Caco-2 (cell line): ENCODE measurements at regions not wholly inside any gene's neighbourhood (a gene's known extent, or its start where the extent isn't known, plus 50 kb on each side); places are given as distances from the start of the nearest gene placed in this dataset.
"Not testable (repeated sequence)": the region's sequence is repeated elsewhere in the genome, so short reads cannot be mapped to it uniquely, and the experiment has no call there.

Experiments
- BruUV-seq: library from RNA; stranded (reverse); fragments of 400-500 nt; replicated peaks from 2 replicates; lab custom pipeline; 2021; lab: Mats Ljungman, UMichigan
- CTCF ChIA-PET: fragments of 300-600 bp; sonication (Branson Sonifier 250); formaldehyde crosslinking; loops from one replicate; lab custom pipeline; 2022; ENCODE audit warnings: antibody characterized with exemption; lab: Charles Lee
- POLR2A ChIA-PET: fragments of 300-600 bp; sonication (Branson Sonifier 250); formaldehyde crosslinking; loops from one replicate; lab custom pipeline; 2022; ENCODE audit warnings: antibody characterized with exemption; lab: Charles Lee
- DNase-seq, 2 experiments: peaks; one replicate each; pipeline versions ENCODE4 v3.0.0 to v3.0.0-alpha.2; 2020 to 2022
- H3K27me3 ChIP-seq: replicated peaks from 2 replicates; pipeline ENCODE4 v1.6.0; 2011; ENCODE audit warnings: low read length; ENCODE audit not compliant: control insufficient read depth, insufficient read depth
- H3K36me3 ChIP-seq: 2 replicates; pipeline ENCODE4 v1.5.1; 2011; ENCODE audit warnings: low read length; ENCODE audit not compliant: control insufficient read depth, insufficient read depth
- H3K4me1 ChIP-seq: fragments of 250-450 bp; sonication (Bioruptor Pico); 2 replicates; pipeline ENCODE4 v1.5.1; 2020; ENCODE audit warnings: mild to moderate bottlenecking
- H3K4me3 ChIP-seq: 2 replicates; pipeline ENCODE4 v1.5.1; 2011; ENCODE audit warnings: low read depth, mild to moderate bottlenecking, control low read depth, low read length
- H3K9me3 ChIP-seq: fragments of 250-450 bp; sonication (Bioruptor Pico); 2 replicates; pipeline ENCODE4 v1.5.1; 2020; ENCODE audit warnings: mild to moderate bottlenecking, moderate library complexity
- H3K27ac Mint-ChIP-seq: one replicate; pipeline ENCODE4 v1.8.0; 2022; ENCODE audit warnings: mixed read lengths; ENCODE audit not compliant: unreplicated experiment
- H3K27me3 Mint-ChIP-seq: one replicate; pipeline ENCODE4 v1.8.0; 2022; ENCODE audit warnings: mixed read lengths; ENCODE audit not compliant: insufficient read depth, unreplicated experiment
- H3K36me3 Mint-ChIP-seq: one replicate; pipeline ENCODE4 v1.8.0; 2022; ENCODE audit warnings: mild to moderate bottlenecking, mixed read lengths; ENCODE audit not compliant: insufficient read depth, unreplicated experiment
- H3K4me1 Mint-ChIP-seq: one replicate; pipeline ENCODE4 v1.8.0; 2022; ENCODE audit warnings: low read depth, mixed read lengths; ENCODE audit not compliant: unreplicated experiment
- H3K4me3 Mint-ChIP-seq: one replicate; pipeline ENCODE4 v1.8.0; 2022; ENCODE audit warnings: mild to moderate bottlenecking, moderate library complexity, mixed read lengths; ENCODE audit not compliant: unreplicated experiment
- H3K9me3 Mint-ChIP-seq: one replicate; pipeline ENCODE4 v1.8.0; 2022; ENCODE audit warnings: mixed read lengths; ENCODE audit not compliant: unreplicated experiment
- intact Hi-C: fragments of 100-400 bp; cut with micrococcal nuclease; formaldehyde crosslinking; loops from one replicate; pipeline ENCODE4 v1.10.0; 2022; ENCODE audit not compliant: unreplicated experiment
- TF ChIP-seq, protein P1 (sequence below), 2 experiments: fragments of 200-600 bp in 1 of 2; IDR thresholded peaks; 1 replicate in 1 of 2; 2 replicates in 1 of 2; pipeline versions ENCODE4 v1.5.1 to v1.8.0; 2011 to 2022; ENCODE audit warnings: antibody characterized with exemption in 1 of 2, control low read depth in 1 of 2, inconsistent platforms in 1 of 2, low read depth in 1 of 2, low read length in 1 of 2, mild to moderate bottlenecking in 1 of 2, moderate library complexity in 1 of 2; ENCODE audit not compliant: insufficient read depth in 1 of 2, severe bottlenecking in 1 of 2, unreplicated experiment in 1 of 2

- POLR2A ChIA-PET: no interaction called here
- no TSS peak for BruUV-seq
- Histone ChIP-seq H3K36me3 (no peaks in the 10 kb centered on the region), H3K9me3 (no peaks in the 10 kb centered on the region), H3K4me1 (peaks cover 22% of the 10 kb centered on the region), H3K4me3 (no peak overlapping the region), H3K27me3 (no peaks in the 10 kb centered on the region)
- Mint-ChIP-seq H3K27ac (no peak overlapping the region), H3K27me3 (no peaks in the 10 kb centered on the region), H3K4me1 (peaks cover 9% of the 10 kb centered on the region), H3K4me3 (no peak overlapping the region), H3K9me3 (no peaks in the 10 kb centered on the region), H3K36me3 (no peaks in the 10 kb centered on the region)
- DNase-seq: no peak
- CTCF ChIA-PET: no interaction called here
- TF ChIP-seq, protein P1, sequence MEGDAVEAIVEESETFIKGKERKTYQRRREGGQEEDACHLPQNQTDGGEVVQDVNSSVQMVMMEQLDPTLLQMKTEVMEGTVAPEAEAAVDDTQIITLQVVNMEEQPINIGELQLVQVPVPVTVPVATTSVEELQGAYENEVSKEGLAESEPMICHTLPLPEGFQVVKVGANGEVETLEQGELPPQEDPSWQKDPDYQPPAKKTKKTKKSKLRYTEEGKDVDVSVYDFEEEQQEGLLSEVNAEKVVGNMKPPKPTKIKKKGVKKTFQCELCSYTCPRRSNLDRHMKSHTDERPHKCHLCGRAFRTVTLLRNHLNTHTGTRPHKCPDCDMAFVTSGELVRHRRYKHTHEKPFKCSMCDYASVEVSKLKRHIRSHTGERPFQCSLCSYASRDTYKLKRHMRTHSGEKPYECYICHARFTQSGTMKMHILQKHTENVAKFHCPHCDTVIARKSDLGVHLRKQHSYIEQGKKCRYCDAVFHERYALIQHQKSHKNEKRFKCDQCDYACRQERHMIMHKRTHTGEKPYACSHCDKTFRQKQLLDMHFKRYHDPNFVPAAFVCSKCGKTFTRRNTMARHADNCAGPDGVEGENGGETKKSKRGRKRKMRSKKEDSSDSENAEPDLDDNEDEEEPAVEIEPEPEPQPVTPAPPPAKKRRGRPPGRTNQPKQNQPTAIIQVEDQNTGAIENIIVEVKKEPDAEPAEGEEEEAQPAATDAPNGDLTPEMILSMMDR (IDR thresholded peaks at IDR 0.05; ENCODE audit: insufficient read depth in 1 of 2, low read depth in 1 of 2, low read length in 1 of 2, severe bottlenecking in 1 of 2, unreplicated experiment in 1 of 2): no peak
- intact Hi-C loops: no loop called here
Observed at GRCh38 chr3:110436209-110436608, 635.4 kb upstream of the NECTIN3 start.

DNA sequence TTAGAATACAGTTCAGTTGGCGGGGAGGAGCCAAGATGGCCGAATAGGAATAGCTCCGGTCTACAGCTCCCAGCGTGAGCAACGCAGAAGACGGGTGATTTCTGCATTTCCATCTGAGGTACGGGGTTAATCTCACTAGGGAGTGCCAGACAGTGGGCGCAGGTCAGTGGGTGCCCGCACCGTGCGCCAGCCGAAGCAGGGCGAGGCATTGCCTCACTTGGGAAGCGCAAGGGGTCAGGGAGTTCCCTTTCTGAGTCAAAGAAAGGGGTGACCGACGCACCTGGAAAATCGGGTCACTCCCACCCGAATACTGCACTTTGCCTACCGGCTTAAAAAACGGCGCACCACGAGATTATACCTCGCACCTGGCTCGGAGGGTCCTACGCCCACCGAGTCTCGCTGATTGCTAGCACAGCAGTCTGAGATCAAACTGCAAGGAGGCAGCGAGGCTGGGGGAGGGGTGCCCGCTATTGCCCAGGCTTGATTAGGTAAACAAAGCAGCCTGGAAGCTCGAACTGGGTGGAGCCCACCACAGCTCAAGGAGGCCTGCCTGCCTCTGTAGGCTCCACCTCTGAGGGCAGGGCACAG lies 631.5 kb upstream of the NECTIN3 start:
- intact Hi-C loops, H3K27me3 Mint-ChIP-seq, H3K4me1 Mint-ChIP-seq, H3K27ac Mint-ChIP-seq, H3K4me3 Mint-ChIP-seq, H3K36me3 Mint-ChIP-seq, H3K27me3 ChIP-seq, H3K4me3 ChIP-seq, POLR2A ChIA-PET, CTCF ChIA-PET, BruUV-seq, H3K9me3 Mint-ChIP-seq, H3K36me3 ChIP-seq, H3K9me3 ChIP-seq, DNase-seq: not testable (repeated sequence)
- H3K4me1 ChIP-seq: peaks cover 22% of the 10 kb centered on the region

DNA sequence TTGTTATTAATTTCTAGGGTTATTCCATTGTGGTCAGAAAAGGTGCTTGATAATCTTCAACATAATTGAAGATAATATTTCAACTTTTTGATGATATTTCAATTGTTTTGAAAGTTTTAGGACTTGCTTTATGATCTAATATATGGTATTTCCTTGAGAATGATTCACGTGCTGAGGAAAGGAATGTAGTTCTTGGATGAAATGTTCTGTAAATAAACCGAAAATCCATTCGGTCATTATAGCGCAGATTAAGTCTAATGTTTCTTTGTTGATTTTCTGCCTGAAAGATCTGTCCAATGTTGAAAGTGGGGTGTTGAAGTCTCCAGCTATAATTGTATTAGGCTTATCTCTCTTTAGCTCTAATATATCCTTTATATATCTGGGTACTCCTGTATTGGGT lies 617.5 kb upstream of the NECTIN3 start:
- Mint-ChIP-seq H3K27me3 (no peaks in the 10 kb centered on the region), H3K27ac (no peak overlapping the region), H3K4me3 (no peak overlapping the region), H3K4me1 (peaks cover 11% of the 10 kb centered on the region), H3K36me3 (no peaks in the 10 kb centered on the region), H3K9me3 (peaks cover 30% of the 10 kb centered on the region)
- no peak for DNase-seq
- Histone ChIP-seq H3K4me3 (no peak overlapping the region), H3K4me1 (peaks cover 6% of the 10 kb centered on the region), H3K27me3 (no peaks in the 10 kb centered on the region), H3K9me3 (0 out of 2 replicates have a peak, but pooled peaks cover 4% of the 10 kb centered on the region), H3K36me3 (no peaks in the 10 kb centered on the region)
- BruUV-seq: no TSS peak
- intact Hi-C loops: no loop called here
- ChIA-PET CTCF (no interaction called here), POLR2A (no interaction called here)
- TF ChIP-seq, protein P1 (IDR thresholded peaks at IDR 0.05; ENCODE audit: insufficient read depth in 1 of 2, low read depth in 1 of 2, low read length in 1 of 2, severe bottlenecking in 1 of 2, unreplicated experiment in 1 of 2): no peak
